ENCODE measurements at regions not wholly inside any gene's neighbourhood (a gene's known extent, or its start where the extent isn't known, plus 50 kb on each side); places are given as distances from the start of the nearest gene placed in this dataset.

GRCh38 chr9:97763874-97764273 is 66.7 kb upstream of the XPA start:
- TF ChIP-seq TARDBP (IDR thresholded peaks at IDR 0.05) (no peak), FOXM1 (IDR thresholded peaks at IDR 0.05; ENCODE audit: borderline replicate concordance) (no peak), ELF4 (IDR thresholded peaks at IDR 0.05) (no peak), BHLHE40 (IDR thresholded peaks at IDR 0.05; ENCODE audit: borderline replicate concordance) (no peak), FOXA1 (IDR thresholded peaks at IDR 0.05) (no peak), LEF1 (IDR thresholded peaks at IDR 0.05; ENCODE audit: borderline replicate concordance) (no peak), PKNOX1 (IDR thresholded peaks at IDR 0.05) (no peak), CTBP1 (IDR thresholded peaks at IDR 0.05; ENCODE audit: borderline replicate concordance) (no peak), FOXK2 (IDR thresholded peaks at IDR 0.05) (no peak), SP1 (IDR thresholded peaks at IDR 0.05) (no peak), SUZ12 (IDR thresholded peaks at IDR 0.05) (no peak)
